ENCODE measurements at regions not wholly inside any gene's neighbourhood (a gene's known extent, or its start where the extent isn't known, plus 50 kb on each side); places are given as distances from the start of the nearest gene placed in this dataset.

DNA sequence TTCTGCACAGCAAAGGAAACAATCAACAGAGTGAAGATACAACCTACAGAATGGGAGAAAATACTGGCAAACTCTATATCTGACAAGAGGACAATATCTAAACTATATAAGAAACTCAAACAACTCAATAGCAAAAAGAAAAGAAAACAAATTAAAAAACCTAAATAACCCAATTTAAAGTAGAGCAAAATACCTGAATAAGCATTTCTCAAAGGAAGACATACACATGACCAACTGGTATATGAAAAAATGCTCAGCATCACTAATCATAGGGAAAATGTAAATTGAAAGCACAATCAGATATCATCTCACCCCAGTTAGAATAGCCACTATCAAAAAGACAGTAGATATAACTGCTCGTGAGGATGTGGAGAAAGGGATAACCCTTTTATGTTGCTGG is 87.8 kb upstream of the FOXA2 start:
- H3F3A ChIP-seq (ENCODE audit: insufficient read depth, low read length, poor library complexity, severe bottlenecking) = no peaks in the 10 kb centered on the region
- H3K27me3 ChIP-seq (ENCODE audit: insufficient read depth, low read depth, low read length) = no peaks in the 10 kb centered on the region
- H3K79me2 ChIP-seq (replicated peaks; ENCODE audit: insufficient read depth, low read length) = no peaks in the 10 kb centered on the region
- no peak overlapping the region for H3K9ac ChIP-seq (ENCODE audit: low read length)
- no peak overlapping the region for H2AFZ ChIP-seq (ENCODE audit: low read depth, low read length)
- TF ChIP-seq, protein P1, sequence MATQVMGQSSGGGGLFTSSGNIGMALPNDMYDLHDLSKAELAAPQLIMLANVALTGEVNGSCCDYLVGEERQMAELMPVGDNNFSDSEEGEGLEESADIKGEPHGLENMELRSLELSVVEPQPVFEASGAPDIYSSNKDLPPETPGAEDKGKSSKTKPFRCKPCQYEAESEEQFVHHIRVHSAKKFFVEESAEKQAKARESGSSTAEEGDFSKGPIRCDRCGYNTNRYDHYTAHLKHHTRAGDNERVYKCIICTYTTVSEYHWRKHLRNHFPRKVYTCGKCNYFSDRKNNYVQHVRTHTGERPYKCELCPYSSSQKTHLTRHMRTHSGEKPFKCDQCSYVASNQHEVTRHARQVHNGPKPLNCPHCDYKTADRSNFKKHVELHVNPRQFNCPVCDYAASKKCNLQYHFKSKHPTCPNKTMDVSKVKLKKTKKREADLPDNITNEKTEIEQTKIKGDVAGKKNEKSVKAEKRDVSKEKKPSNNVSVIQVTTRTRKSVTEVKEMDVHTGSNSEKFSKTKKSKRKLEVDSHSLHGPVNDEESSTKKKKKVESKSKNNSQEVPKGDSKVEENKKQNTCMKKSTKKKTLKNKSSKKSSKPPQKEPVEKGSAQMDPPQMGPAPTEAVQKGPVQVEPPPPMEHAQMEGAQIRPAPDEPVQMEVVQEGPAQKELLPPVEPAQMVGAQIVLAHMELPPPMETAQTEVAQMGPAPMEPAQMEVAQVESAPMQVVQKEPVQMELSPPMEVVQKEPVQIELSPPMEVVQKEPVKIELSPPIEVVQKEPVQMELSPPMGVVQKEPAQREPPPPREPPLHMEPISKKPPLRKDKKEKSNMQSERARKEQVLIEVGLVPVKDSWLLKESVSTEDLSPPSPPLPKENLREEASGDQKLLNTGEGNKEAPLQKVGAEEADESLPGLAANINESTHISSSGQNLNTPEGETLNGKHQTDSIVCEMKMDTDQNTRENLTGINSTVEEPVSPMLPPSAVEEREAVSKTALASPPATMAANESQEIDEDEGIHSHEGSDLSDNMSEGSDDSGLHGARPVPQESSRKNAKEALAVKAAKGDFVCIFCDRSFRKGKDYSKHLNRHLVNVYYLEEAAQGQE (IDR thresholded peaks at IDR 0.05; ENCODE audit: borderline replicate concordance) = no peak
- TF ChIP-seq TAF1 (IDR thresholded peaks at IDR 0.05; ENCODE audit: low read depth) (no peak), EP300 (conservative IDR thresholded peaks at IDR 0.05; ENCODE audit: poor library complexity, severe bottlenecking) (no peak), RAD21 (conservative IDR thresholded peaks at IDR 0.05) (no peak), SMC3 (conservative IDR thresholded peaks at IDR 0.05; ENCODE audit: poor library complexity) (no peak), EZH2 (IDR thresholded peaks at IDR 0.05; ENCODE audit: borderline replicate concordance, insufficient read depth, low read length, poor library complexity, severe bottlenecking) (no peak), POLR2AphosphoS5 (IDR thresholded peaks at IDR 0.05) (no peak), MXI1 (conservative IDR thresholded peaks at IDR 0.05; ENCODE audit: poor library complexity, severe bottlenecking) (no peak)
- TF ChIP-seq, protein P2, sequence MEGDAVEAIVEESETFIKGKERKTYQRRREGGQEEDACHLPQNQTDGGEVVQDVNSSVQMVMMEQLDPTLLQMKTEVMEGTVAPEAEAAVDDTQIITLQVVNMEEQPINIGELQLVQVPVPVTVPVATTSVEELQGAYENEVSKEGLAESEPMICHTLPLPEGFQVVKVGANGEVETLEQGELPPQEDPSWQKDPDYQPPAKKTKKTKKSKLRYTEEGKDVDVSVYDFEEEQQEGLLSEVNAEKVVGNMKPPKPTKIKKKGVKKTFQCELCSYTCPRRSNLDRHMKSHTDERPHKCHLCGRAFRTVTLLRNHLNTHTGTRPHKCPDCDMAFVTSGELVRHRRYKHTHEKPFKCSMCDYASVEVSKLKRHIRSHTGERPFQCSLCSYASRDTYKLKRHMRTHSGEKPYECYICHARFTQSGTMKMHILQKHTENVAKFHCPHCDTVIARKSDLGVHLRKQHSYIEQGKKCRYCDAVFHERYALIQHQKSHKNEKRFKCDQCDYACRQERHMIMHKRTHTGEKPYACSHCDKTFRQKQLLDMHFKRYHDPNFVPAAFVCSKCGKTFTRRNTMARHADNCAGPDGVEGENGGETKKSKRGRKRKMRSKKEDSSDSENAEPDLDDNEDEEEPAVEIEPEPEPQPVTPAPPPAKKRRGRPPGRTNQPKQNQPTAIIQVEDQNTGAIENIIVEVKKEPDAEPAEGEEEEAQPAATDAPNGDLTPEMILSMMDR (IDR thresholded peaks at IDR 0.05; ENCODE audit: poor library complexity, severe bottlenecking) = no peak
- H3K27ac ChIP-seq (ENCODE audit: low read length) = no peak overlapping the region
- H3K36me3 ChIP-seq (ENCODE audit: insufficient read depth, low read length) = no peaks in the 10 kb centered on the region
- no peaks in the 10 kb centered on the region for H3K9me3 ChIP-seq (ENCODE audit: low read length)
- no peak overlapping the region for H3K4me2 ChIP-seq (ENCODE audit: low read length)
- H4K20me1 ChIP-seq (ENCODE audit: insufficient read depth) = no peaks in the 10 kb centered on the region
- no peak overlapping the region for H3K4me3 ChIP-seq (ENCODE audit: low read length)
- no peaks in the 10 kb centered on the region for H3K9me2 ChIP-seq (ENCODE audit: insufficient read depth, low read length)

DNA sequence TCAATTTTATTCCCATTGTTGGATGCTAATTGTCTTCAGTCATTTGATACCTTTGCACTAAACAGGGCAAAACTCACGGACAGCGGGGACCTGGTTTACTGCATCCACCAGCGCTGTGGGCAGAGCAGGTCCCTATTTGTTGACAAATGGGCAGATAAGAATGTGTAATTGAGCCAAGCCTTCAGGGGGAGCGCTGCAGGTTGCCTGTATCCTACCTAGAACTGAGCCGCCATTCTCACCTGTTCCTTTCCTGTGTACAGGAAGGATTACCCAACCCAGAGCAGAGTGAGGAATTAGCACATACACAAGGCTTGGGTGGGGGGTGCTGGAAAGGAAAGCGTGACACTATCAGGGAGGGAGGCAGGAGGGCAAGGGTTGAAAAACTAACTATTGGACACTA is 89.1 kb upstream of the FOXA2 start:
- no peak for TF ChIP-seq MXI1 (conservative IDR thresholded peaks at IDR 0.05; ENCODE audit: poor library complexity, severe bottlenecking)
- TF ChIP-seq, protein P2 (IDR thresholded peaks at IDR 0.05; ENCODE audit: poor library complexity, severe bottlenecking) = no peak
- no peak for TF ChIP-seq POLR2AphosphoS5 (IDR thresholded peaks at IDR 0.05)
- TF ChIP-seq, protein P1 (IDR thresholded peaks at IDR 0.05; ENCODE audit: borderline replicate concordance) = no peak
- no peak for TF ChIP-seq EP300 (conservative IDR thresholded peaks at IDR 0.05; ENCODE audit: poor library complexity, severe bottlenecking)
- Histone ChIP-seq H3K27ac (ENCODE audit: low read length) (no peak overlapping the region), H3K27me3 (ENCODE audit: insufficient read depth, low read depth, low read length) (no peaks in the 10 kb centered on the region), H2AFZ (ENCODE audit: low read depth, low read length) (no peak overlapping the region), H3F3A (ENCODE audit: insufficient read depth, low read length, poor library complexity, severe bottlenecking) (no peaks in the 10 kb centered on the region), H3K9me3 (ENCODE audit: low read length) (no peaks in the 10 kb centered on the region), H3K9ac (ENCODE audit: low read length) (no peak overlapping the region), H3K4me2 (ENCODE audit: low read length) (no peak overlapping the region), H3K79me2 (replicated peaks; ENCODE audit: insufficient read depth, low read length) (no peaks in the 10 kb centered on the region), H3K36me3 (ENCODE audit: insufficient read depth, low read length) (no peaks in the 10 kb centered on the region), H3K9me2 (ENCODE audit: insufficient read depth, low read length) (no peaks in the 10 kb centered on the region), H3K4me3 (ENCODE audit: low read length) (no peak overlapping the region), H4K20me1 (ENCODE audit: insufficient read depth) (no peaks in the 10 kb centered on the region)

All from neural cell (in vitro differentiated cells).